ENCODE measurements at regions not wholly inside any gene's neighbourhood (a gene's known extent, or its start where the extent isn't known, plus 50 kb on each side); places are given as distances from the start of the nearest gene placed in this dataset.
"Not testable (repeated sequence)": the region's sequence is repeated elsewhere in the genome, so short reads cannot be mapped to it uniquely, and the experiment has no call there.

DNA sequence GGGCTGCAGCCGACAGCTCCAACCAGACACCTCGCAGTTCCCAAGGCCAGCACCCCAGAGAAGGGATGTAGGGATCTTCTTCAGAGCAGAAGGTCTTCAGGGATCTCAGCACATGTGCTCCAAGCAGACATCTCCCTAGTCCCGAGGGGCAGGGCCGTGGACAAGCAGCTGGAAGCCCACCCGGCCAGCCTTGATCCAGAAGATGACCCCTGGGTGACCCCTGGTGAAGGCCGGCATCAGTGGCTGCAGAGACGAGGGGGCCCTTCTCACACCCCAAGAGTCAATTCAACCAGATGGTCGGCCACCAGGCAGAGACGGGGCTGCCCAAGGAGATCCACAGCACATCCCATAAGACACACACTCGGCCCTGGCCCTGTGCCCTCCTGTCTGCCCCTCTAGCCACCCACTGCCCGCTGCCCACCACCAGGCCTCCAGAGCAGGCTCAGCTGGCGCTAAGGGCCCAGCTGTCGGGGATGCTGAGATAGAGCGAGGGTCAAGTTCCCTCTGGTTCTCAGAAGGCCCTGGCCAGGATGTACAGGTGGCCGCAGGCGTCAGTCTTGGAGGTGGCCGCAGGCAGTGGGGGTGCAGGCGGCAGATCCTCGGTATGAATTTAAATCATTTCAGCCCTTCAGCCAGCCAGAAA, 168.3 kb downstream of the BRD1 start:
- DNase-seq (ENCODE audit: low read depth) = no peak

GRCh38 chr22:49658902-49659280, 168.8 kb downstream of the BRD1 start:
- no peak for DNase-seq (ENCODE audit: low read depth)

- DNase-seq (ENCODE audit: low read depth) = no peak
These were observed 169.6 kb downstream of the BRD1 start for GRCh38 chr22:49657974-49658590.

- no peak for DNase-seq (ENCODE audit: low read depth)
These were observed 170.2 kb downstream of the BRD1 start for GRCh38 chr22:49657275-49657973.

DNA sequence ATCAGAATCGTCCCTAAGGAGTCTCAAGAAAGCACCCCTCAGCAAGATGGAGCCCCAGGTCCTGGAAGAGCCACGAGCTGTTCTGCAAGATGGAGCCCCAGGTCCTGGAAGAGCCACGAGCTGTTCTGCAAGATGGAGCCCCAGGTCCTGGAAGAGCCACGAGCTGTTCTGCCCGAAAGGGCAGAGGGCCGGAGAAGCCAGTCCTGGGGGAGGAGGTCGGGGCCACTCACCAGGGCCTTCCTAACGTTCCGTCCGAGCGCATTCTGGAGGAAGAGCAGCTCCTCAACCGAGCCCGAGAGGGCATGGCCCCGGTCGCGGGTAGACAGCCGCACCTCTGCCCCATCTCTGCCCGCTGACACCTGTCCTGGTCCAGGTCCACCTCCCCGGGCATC, 170.8 kb downstream of the BRD1 start:
- not testable (repeated sequence) for DNase-seq (ENCODE audit: low read depth)

- no peak for DNase-seq (ENCODE audit: low read depth)
These were observed 171.3 kb downstream of the BRD1 start for GRCh38 chr22:49656291-49656851.

GRCh38 chr22:49655168-49655812, 172.4 kb downstream of the BRD1 start:
- no peak for DNase-seq (ENCODE audit: low read depth)

- DNase-seq (ENCODE audit: low read depth) = no peak
These were observed 177.1 kb downstream of the BRD1 start for GRCh38 chr22:49650336-49651241.

GRCh38 chr22:49649166-49650068, 178.3 kb downstream of the BRD1 start:
- no peak for DNase-seq (ENCODE audit: low read depth)

GRCh38 chr22:49648053-49648452, 179.6 kb downstream of the BRD1 start:
- no peak for DNase-seq (ENCODE audit: low read depth)

- no peak for DNase-seq (ENCODE audit: low read depth)
These were observed 180.0 kb downstream of the BRD1 start for GRCh38 chr22:49647627-49648026.

GRCh38 chr22:49646876-49647275, 180.8 kb downstream of the BRD1 start:
- no peak for DNase-seq (ENCODE audit: low read depth)

GRCh38 chr22:49645791-49646550, 181.7 kb downstream of the BRD1 start:
- no peak for DNase-seq (ENCODE audit: low read depth)

- no peak for DNase-seq (ENCODE audit: low read depth)
These were observed 182.4 kb downstream of the BRD1 start for GRCh38 chr22:49645257-49645656.

GRCh38 chr22:49643998-49644397, 183.7 kb downstream of the BRD1 start:
- DNase-seq (ENCODE audit: low read depth) = no peak

DNA sequence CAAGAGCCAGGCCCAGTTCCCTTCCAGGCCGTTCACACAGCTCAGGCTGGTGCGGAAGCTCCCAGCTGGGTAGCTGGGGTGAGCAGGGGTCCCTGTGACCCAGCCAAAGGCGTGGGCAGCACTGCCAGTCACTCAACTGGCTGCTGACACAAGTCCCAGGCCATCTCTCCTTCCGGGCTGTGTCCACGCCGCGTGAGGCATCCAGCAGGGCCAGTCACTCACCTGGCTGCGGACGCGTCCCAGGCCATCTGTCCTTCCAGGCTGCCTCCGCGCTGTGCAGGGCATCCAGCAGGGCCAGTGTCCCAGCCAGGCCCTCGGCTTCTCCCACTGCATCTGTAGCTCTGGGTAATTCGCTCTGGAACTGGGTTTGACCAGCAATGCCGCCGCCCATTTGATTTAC, 184.2 kb downstream of the BRD1 start:
- no peak for DNase-seq (ENCODE audit: low read depth)

DNA sequence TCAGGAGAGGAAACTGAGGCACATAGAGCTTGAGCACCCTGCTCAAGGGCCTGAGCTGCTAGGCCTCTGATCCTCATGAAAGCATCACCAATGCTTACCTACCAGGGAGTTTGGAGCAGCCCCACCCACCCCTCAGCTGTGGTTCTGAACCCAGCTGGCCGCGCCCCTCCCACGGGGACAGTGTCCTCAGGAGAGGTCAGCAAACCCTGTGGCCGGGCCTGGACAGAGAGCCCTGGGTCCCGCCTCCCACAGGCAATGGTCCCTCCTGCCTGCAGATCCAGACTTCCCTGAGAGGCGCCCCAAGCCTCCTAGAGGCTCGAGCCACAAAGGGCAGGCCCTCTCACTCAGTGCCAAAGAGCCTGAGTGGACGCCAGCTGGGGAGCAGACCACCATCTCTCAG, 184.9 kb downstream of the BRD1 start:
- DNase-seq (ENCODE audit: low read depth) = no peak

DNA sequence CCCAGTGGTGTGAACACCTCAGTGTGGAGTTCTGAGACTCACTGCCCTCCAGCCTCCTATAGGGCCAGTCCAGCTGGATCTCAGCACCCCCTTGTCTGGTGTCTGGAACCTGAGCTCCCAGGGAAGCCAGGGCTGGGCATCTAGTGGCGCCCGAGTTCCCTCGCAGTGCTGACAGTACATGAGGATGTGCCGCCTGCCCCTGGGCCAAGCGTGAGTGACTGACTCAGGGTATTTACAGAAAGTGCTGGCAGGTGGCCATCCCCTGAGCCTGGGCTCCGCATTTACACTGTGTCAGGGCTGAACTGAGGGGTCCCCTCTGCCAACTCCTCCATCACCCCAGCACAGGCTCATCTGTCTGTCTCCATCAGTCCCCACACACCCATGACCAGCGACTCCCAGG, 185.3 kb downstream of the BRD1 start:
- no peak for DNase-seq (ENCODE audit: low read depth)

- DNase-seq (ENCODE audit: low read depth) = no peak
These were observed 185.8 kb downstream of the BRD1 start for GRCh38 chr22:49641770-49642313.
